Fibroblast of pulmonary artery (primary cell): ENCODE measurements at regions not wholly inside any gene's neighbourhood (a gene's known extent, or its start where the extent isn't known, plus 50 kb on each side); places are given as distances from the start of the nearest gene placed in this dataset.
A peak's percentile ranks its signal among the peaks of the same experiment; 100 is the strongest.

Experiments used
- DNase-seq: peaks from one replicate; pipeline ENCODE4 v3.0.0-alpha.2; 2010; ENCODE audit warnings: low read depth
- H3K4me3 ChIP-seq: replicated peaks from 2 replicates; pipeline ENCODE4 v1.5.1; 2011; ENCODE audit warnings: low read depth, mild to moderate bottlenecking, control low read depth, low read length, moderate library complexity
- TF ChIP-seq, protein P1 (sequence below): IDR thresholded peaks from 2 replicates; pipeline ENCODE4 v1.5.1; 2011; ENCODE audit warnings: mild to moderate bottlenecking, control low read depth, low read length, inconsistent platforms; ENCODE audit errors: missing control alignments

DNA sequence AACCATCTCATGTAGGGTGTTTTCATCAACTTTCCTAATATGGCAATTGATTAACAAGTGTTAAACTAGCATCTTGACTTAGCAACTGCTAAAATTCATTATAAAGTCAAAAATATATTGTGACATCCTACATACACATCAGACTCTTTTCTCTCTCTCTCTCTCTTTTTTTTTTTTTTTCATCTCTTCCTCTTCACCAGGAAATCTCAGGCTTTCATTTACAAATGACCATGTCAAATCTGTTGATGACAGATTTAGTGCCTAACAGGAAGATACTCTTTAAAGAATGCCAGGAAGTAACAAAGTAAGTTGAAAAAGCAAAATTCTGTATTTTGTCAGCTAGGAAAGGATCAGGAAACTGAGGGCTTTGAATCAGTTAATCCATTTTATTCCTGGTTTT is 365.5 kb downstream of the PCDH7 start:
- no peak for DNase-seq
- TF ChIP-seq, protein P1, sequence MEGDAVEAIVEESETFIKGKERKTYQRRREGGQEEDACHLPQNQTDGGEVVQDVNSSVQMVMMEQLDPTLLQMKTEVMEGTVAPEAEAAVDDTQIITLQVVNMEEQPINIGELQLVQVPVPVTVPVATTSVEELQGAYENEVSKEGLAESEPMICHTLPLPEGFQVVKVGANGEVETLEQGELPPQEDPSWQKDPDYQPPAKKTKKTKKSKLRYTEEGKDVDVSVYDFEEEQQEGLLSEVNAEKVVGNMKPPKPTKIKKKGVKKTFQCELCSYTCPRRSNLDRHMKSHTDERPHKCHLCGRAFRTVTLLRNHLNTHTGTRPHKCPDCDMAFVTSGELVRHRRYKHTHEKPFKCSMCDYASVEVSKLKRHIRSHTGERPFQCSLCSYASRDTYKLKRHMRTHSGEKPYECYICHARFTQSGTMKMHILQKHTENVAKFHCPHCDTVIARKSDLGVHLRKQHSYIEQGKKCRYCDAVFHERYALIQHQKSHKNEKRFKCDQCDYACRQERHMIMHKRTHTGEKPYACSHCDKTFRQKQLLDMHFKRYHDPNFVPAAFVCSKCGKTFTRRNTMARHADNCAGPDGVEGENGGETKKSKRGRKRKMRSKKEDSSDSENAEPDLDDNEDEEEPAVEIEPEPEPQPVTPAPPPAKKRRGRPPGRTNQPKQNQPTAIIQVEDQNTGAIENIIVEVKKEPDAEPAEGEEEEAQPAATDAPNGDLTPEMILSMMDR, result no peak
- no peak overlapping the region for H3K4me3 ChIP-seq

DNA sequence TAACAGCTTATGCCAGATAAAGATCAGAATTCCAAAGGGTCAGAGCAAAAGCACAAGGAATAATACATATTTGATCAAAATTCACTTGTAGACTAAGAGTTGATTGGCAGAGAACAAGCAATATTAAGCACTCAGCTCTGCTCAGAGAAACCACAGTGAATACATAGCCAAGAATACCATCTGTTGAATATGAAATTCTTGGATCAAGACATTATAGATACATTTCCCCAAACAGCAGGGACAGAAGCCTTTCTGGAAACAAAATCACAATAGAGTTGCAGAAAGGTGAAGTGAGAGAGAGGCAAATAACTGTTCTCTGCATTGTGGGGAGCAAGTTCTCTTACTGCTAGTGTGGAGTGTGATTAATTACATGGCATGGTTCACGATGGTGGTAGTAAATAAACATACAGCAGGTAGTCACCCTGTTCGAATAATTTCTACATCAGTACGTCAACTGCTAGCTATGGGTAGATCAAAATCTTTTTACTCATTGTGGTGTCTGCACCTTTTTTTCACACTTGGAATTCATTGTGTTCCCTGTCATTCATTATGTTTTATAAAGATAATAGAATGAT is 366.7 kb downstream of the PCDH7 start:
- no peak for DNase-seq
- no peak overlapping the region for H3K4me3 ChIP-seq
- TF ChIP-seq, protein P1, result no peak

DNA sequence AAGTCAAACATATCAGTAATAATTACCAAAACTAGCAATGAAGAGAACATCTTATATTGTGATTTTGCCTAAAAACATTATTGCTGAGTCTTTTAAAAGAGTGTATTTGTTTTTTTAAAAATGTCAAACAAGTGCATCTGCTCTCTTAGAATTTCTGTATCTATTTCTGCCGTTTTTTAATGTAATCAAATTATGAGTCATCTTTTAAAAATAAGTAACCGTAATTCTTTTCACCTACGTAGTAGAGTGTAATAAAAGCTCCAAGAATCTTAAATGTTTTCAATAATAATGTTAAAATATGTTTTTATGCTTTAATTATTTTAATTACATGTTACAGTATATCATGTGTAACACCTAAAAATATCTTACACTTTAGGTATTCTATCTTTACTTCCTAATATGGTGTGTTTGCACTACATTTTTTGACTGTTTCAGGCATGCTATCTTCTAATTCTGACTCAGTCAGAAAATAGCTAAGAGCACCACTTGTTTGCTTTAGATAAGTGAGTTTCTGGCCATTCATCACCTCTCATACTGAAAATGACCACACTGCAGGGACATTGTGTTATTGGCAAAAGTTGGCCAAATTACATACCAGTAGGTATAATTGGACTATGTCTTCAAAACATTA is 368.5 kb downstream of the PCDH7 start:
- peak; percentile 83 for DNase-seq
- H3K4me3 ChIP-seq, result no peak overlapping the region
- TF ChIP-seq, protein P1, result no peak

DNA sequence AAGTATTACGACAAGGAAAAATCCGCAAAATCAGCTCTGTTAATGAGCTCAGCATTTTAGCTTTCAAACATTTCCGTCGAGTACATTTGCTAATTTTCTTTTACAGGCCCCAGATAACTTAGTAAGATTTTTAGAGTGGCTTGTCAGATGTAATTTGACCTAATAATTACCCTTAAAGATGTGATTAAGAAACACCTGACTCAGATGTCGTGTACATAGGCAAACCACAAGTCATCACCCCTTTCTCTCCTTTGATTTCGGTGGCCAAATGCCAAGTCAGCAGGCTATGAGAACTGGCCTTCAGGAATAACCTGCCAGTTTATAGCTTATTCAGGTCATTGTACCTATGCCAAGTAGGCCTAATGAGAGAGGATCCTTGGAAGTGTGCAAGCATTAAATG is 369.6 kb downstream of the PCDH7 start:
- TF ChIP-seq, protein P1, result no peak
- no peak overlapping the region for H3K4me3 ChIP-seq
- peak; percentile 54 for DNase-seq

DNA sequence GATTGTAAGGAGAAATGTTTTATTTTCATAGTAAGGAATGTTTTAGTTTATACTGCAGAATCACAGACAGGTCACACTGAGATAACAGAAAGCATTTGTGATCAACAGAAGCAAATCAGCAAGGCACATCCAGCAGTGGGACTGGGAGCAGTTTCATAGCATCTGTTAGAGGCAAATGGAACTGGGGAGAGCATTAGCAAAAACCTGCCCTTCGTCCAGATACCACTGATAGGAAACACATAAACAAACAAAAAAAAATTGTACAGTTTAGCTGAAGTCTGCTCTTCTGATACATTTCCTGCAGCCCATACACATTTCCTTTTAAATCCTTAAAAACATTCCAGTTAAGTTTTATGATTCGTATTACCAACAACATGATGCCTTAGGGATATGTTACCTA is 374.3 kb downstream of the PCDH7 start:
- no peak for DNase-seq
- no peak overlapping the region for H3K4me3 ChIP-seq
- TF ChIP-seq, protein P1, result no peak

DNA sequence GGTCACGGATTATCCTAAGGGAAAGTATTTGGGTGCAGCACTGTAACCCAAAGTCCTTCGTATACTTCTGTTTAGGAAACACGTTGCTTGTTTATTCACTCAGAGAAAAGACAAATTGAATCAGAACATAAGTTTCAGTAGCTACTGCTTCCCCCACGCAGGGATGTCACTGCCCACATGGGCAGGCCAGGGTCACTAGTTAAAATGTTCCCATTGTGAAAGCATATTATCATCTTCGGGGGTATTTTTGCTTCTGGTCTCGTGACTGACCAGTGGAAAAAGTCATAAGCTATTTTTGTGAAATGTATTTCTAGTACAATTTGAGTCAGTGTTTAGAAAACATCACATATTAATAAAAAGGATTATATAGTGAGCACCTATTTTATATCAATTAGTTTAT is 377.8 kb downstream of the PCDH7 start:
- no peak for DNase-seq
- TF ChIP-seq, protein P1, result no peak
- no peak overlapping the region for H3K4me3 ChIP-seq

DNA sequence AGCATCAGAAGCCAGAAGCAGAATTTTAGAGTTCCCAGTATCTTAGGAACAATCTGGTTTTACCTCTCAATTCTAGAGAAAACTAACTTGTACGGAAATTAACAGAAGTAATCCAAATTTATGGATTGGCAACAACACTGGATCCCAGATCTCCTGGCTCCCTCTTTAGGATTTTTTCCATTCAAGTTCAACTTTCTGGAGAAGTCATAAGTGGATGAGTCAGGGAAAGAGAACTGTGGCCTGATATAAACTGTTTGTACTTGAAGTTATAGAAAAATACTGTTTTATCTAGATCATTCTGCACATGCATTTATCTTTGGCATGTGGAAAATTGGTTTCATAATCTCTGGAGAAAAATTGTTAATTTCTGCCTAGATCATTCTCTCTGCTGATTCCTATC is 380.4 kb downstream of the PCDH7 start:
- peak; percentile 20 for DNase-seq
- H3K4me3 ChIP-seq, result no peak overlapping the region
- TF ChIP-seq, protein P1, result no peak
